Left ventricle myocardium inferior (tissue), 1 donor: ENCODE measurements at regions not wholly inside any gene's neighbourhood (a gene's known extent, or its start where the extent isn't known, plus 50 kb on each side); places are given as distances from the start of the nearest gene placed in this dataset.

ENCODE experiments used
- DNase-seq: peaks from one replicate; pipeline ENCODE4 v3.0.0-alpha.2; 2020
- H3K27ac ChIP-seq: fragments of 200-600 bp; replicated peaks from 2 replicates; pipeline ENCODE4 v1.8.0; 2021
- H3K27me3 ChIP-seq: fragments of 200-600 bp; 2 replicates; pipeline ENCODE4 v1.8.0; 2021; ENCODE audit warnings: low read depth
- H3K36me3 ChIP-seq: fragments of 200-600 bp; 2 replicates; pipeline ENCODE4 v1.8.0; 2021
- H3K4me1 ChIP-seq: fragments of 200-600 bp; 2 replicates; pipeline ENCODE4 v1.8.0; 2021
- H3K4me3 ChIP-seq: fragments of 200-600 bp; 2 replicates; pipeline ENCODE4 v1.8.0; 2021; ENCODE audit warnings: mild to moderate bottlenecking, moderate library complexity
- H3K9me3 ChIP-seq: fragments of 200-600 bp; replicated peaks from 2 replicates; pipeline ENCODE4 v1.8.0; 2021
- CTCF ChIP-seq: fragments of 200-600 bp; IDR thresholded peaks from 2 replicates; pipeline ENCODE4 v1.8.0; 2021; ENCODE audit warnings: antibody characterized with exemption, mild to moderate bottlenecking, borderline replicate concordance
- intact Hi-C: fragments of 100-400 bp; cut with micrococcal nuclease; formaldehyde crosslinking; loops from one replicate; pipeline ENCODE4 v1.11.0; 2022
- donor health status: DM: no; HTN: yes; CAD: no; lungs with severe emphysema.

GRCh38 chr4:111994392-111994791 is 150.9 kb upstream of the FAM241A start:
- TF ChIP-seq CTCF: no peak
- Histone ChIP-seq H3K27me3 (peaks cover 30% of the 10 kb centered on the region), H3K4me1 (no peaks in the 10 kb centered on the region), H3K4me3 (no peak overlapping the region), H3K9me3 (no peaks in the 10 kb centered on the region), H3K36me3 (no peaks in the 10 kb centered on the region), H3K27ac (no peak overlapping the region)
- intact Hi-C loops: no loop called here
- DNase-seq: no peak

GRCh38 chr4:111997785-111998184 is 147.5 kb upstream of the FAM241A start:
- intact Hi-C loops: no loop called here
- Histone ChIP-seq H3K4me3 (no peak overlapping the region), H3K27ac (no peak overlapping the region), H3K36me3 (no peaks in the 10 kb centered on the region), H3K27me3 (peaks cover 24% of the 10 kb centered on the region), H3K9me3 (no peaks in the 10 kb centered on the region), H3K4me1 (no peaks in the 10 kb centered on the region)
- DNase-seq: no peak
- TF ChIP-seq CTCF: no peak

DNA sequence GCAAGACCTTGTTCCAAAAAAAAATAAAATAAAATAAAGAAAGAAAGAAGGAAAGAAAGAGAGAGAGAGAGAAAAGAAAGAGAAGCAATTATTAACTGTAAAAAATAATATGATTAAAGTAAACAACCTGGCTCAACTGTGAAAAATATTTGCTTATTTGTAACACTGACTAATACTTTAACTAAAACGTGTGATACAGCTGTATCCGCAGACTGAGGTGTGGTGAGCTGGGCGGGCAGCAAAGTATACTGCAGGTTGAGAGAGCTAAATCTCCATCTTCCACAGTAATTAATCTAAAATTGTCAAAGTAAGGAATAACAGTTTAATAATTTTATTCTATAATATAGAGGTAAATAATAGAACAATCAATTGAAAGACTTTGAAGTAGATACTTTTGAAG is 145.5 kb upstream of the FAM241A start:
- DNase-seq: no peak
- intact Hi-C loops: no loop called here
- no peak overlapping the region for H3K27ac ChIP-seq
- H3K36me3 ChIP-seq: no peaks in the 10 kb centered on the region
- peaks cover 6% of the 10 kb centered on the region for H3K27me3 ChIP-seq
- H3K9me3 ChIP-seq: no peaks in the 10 kb centered on the region
- no peak overlapping the region for H3K4me3 ChIP-seq
- H3K4me1 ChIP-seq: no peaks in the 10 kb centered on the region
- TF ChIP-seq CTCF: no peak

GRCh38 chr4:112001041-112001440 is 144.2 kb upstream of the FAM241A start:
- Histone ChIP-seq H3K4me1 (no peaks in the 10 kb centered on the region), H3K27me3 (no peaks in the 10 kb centered on the region), H3K9me3 (no peaks in the 10 kb centered on the region), H3K4me3 (no peak overlapping the region), H3K36me3 (no peaks in the 10 kb centered on the region), H3K27ac (no peak overlapping the region)
- intact Hi-C loops: no loop called here
- no peak for TF ChIP-seq CTCF
- DNase-seq: no peak

DNA sequence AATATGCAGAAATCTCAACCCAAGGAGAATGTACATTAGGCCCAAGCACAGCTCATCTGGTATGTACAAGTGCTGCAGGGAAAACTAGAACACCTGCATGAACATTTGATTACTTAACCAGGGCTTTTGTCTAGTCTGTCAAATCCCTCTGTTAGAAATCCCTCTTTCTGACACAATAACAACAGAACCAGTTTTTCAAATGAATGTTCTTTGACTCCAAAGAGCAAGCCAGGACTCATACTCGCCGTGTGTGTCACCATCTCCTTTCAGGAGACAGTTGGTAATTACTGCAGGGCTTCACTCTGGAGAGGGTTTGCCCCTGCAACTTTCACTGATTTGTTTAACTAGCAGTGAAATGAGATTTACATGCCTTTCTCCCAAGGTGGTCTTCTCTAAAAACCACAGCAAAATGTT is 143.0 kb upstream of the FAM241A start:
- intact Hi-C loops: no loop called here
- no peak for DNase-seq
- TF ChIP-seq CTCF: no peak

More for the DNA sequence above, 143.0 kb upstream of the FAM241A start:
- Histone ChIP-seq H3K27me3 (no peaks in the 10 kb centered on the region), H3K9me3 (no peaks in the 10 kb centered on the region), H3K36me3 (no peaks in the 10 kb centered on the region), H3K4me1 (no peaks in the 10 kb centered on the region), H3K4me3 (no peak overlapping the region), H3K27ac (no peak overlapping the region)
